PC-3 (cell line): ENCODE measurements at regions not wholly inside any gene's neighbourhood (a gene's known extent, or its start where the extent isn't known, plus 50 kb on each side); places are given as distances from the start of the nearest gene placed in this dataset.

Experiments
- CTCF ChIP-seq: fragments of 300-600 bp; sonication (generic); conservative IDR thresholded peaks from 2 replicates; pipeline ENCODE4 v1.5.1; 2017; ENCODE audit warnings: antibody characterized with exemption, low read depth, mild to moderate bottlenecking, low read length
- EZH2 ChIP-seq: fragments of 300-600 bp; sonication (generic); IDR thresholded peaks from one replicate; pipeline ENCODE4 v1.6.1; 2017; ENCODE audit warnings: antibody characterized with exemption, mild to moderate bottlenecking, low read length; ENCODE audit not compliant: unreplicated experiment
- EZH2phosphoT487 ChIP-seq: fragments of 300-600 bp; sonication (generic); IDR thresholded peaks from 2 replicates; pipeline ENCODE4 v1.6.1; 2018; ENCODE audit warnings: mild to moderate bottlenecking, antibody characterized with exemption, low read length, borderline replicate concordance

DNA sequence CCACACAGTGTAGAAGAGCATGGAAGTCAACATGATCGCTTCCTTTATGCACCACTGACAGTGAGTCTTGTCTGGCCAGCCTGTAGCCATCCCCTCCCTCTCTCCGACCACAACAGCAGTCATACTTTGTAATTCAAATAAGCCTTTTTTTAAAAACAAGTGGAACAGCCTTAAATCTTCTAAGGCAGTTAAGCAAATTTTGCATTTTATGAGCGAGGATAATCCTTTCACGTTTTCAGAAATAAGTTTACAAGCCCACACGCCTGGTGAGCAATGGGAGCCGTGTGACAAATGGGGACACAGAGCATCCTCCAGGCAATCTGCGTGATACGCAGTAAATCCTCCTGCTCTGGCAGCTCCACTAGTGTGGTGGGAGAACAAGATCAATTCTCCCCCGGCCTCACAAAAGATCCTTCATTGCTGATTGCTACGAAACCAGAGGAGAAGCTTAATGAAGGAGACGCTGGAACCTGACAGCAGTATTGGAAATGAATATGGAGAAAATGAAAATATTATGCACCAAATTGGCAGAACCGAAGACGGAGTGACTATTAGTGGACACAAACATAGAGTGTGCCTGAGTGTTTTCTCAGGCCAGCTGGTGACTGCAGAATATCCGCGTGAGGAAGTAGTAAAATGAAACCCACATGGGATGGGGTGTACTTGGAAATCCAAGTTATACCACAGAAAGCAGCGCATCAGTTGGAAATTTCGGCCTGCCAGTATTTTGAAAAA lies 104.2 kb upstream of the CDCA7L start:
- TF ChIP-seq CTCF: no peak
- no peak for TF ChIP-seq EZH2phosphoT487
- TF ChIP-seq EZH2: no peak
